Non-pigmented ciliary epithelial cell (primary cell): ENCODE measurements at regions not wholly inside any gene's neighbourhood (a gene's known extent, or its start where the extent isn't known, plus 50 kb on each side); places are given as distances from the start of the nearest gene placed in this dataset.

ENCODE experiments used
- DNase-seq: peaks from one replicate; pipeline ENCODE4 v3.0.0-alpha.2; 2010; ENCODE audit warnings: low read depth

GRCh38 chr20:9919271-9920014, 80.6 kb upstream of the PAK5 start:
- DNase-seq = no peak

- no peak for DNase-seq
Measured at GRCh38 chr20:9918348-9918747, 79.5 kb upstream of the PAK5 start.

- DNase-seq = no peak
Measured at GRCh38 chr20:9916761-9917160, 77.9 kb upstream of the PAK5 start.

- DNase-seq = no peak
Measured at GRCh38 chr20:9912858-9913434, 74.1 kb upstream of the PAK5 start.

GRCh38 chr20:9912290-9912689, 73.4 kb upstream of the PAK5 start:
- DNase-seq = no peak

- no peak for DNase-seq
Measured at GRCh38 chr20:9911519-9911918, 72.6 kb upstream of the PAK5 start.

- DNase-seq = no peak
Measured at GRCh38 chr20:9909167-9909566, 70.3 kb upstream of the PAK5 start.

- no peak for DNase-seq
Measured at GRCh38 chr20:9903048-9903655, 64.3 kb upstream of the PAK5 start.

- no peak for DNase-seq
Measured at GRCh38 chr20:9889270-9889981, 50.5 kb upstream of the PAK5 start.
